ENCODE measurements at regions not wholly inside any gene's neighbourhood (a gene's known extent, or its start where the extent isn't known, plus 50 kb on each side); places are given as distances from the start of the nearest gene placed in this dataset.
"Not testable (repeated sequence)": the region's sequence is repeated elsewhere in the genome, so short reads cannot be mapped to it uniquely, and the experiment has no call there.

DNA sequence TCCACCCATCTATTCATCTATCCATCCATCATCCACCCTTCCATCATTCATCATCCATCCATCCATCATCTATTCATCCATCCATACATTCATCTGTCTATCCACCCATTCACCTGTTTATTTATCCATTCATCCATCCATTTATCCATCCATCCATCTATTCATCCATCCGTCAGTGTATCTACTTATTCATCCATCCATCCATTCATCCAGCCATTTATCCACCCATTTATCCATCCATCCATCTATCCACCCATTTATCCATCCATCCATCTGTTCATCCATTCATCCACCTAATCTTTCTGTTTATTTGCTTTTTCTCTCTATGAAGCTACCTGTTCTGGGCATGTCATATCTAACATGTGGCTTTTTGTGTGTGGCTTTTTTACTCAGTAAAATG, 115.4 kb downstream of the CRYAA start:
- Histone ChIP-seq H3K9ac (ENCODE audit: low read length in 2 of 2) (no peak overlapping the region), H3K27me3 (ENCODE audit: control insufficient read depth in 1 of 2, insufficient read depth in 2 of 2, low read length in 2 of 2) (peaks cover 0 to 3% of the 10 kb centered on the region in 2 donors), H3K4me3 (ENCODE audit: low read length in 2 of 2) (no peak overlapping the region), H3K9me3 (ENCODE audit: control insufficient read depth in 2 of 2, low read length in 2 of 2) (peaks cover 0 to 3% of the 10 kb centered on the region in 2 donors), H3K27ac (ENCODE audit: low read length) (no peak overlapping the region), H3K4me1 (ENCODE audit: control insufficient read depth, insufficient read depth, low read length) (no peaks in the 10 kb centered on the region), H3K36me3 (ENCODE audit: control insufficient read depth in 2 of 2, insufficient read depth in 2 of 2, low read length in 2 of 2) (no peaks in the 10 kb centered on the region)

DNA sequence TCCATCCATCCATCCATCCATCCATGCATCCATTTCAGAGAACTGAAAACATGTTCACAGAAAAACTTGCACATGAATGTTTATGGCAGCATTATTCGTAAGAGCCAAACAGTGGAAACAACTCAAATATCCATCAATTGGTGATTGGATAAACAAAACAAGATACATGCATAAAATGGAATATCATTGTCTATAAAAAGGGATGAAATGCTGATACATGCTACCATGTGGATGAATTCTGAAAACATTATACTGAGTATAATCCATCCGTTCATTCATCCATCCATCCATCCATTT, 115.1 kb downstream of the CRYAA start:
- H3K9ac ChIP-seq (ENCODE audit: low read length in 2 of 2); H3K27me3 ChIP-seq (ENCODE audit: control insufficient read depth in 1 of 2, insufficient read depth in 2 of 2, low read length in 2 of 2); H3K27ac ChIP-seq (ENCODE audit: low read length); H3K36me3 ChIP-seq (ENCODE audit: control insufficient read depth in 2 of 2, insufficient read depth in 2 of 2, low read length in 2 of 2); H3K4me1 ChIP-seq (ENCODE audit: control insufficient read depth, insufficient read depth, low read length); H3K4me3 ChIP-seq (ENCODE audit: low read length in 2 of 2); H3K9me3 ChIP-seq (ENCODE audit: control insufficient read depth in 2 of 2, low read length in 2 of 2): not testable (repeated sequence)

DNA sequence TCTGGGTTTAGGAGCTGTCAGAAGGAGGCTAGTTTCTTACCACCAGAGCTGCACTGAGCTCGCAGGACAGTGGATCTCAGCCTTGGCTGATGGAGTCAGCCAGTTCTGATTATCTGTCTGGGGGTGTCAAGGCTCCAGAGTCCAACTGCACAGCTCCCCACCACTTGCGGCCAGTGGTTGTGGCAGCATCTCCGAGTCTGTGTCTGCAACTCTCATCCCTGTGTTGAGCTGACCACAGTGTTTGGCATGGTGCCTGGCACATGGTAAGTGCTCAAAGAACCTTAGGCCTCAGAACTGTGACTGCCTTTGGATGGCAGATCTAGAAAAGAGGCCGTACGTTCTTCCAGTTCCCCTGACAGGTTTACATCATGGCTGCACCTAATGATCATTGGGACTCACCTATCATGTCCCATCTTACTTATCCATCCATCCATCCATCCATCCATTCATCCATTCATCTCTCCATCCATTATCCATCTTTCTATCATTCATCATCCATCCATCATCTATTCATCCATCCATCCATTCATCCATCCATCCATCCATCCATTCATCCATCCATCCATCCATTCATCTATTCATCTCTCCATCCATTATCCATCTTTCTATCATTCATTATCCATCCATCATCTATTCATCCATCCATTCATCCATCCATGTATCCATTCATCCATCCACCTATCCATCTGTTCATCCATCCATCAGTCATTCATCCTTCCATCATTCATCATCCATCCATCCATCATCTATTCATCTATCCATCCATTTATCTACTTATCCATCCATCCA, 114.5 kb downstream of the CRYAA start:
- no peaks in the 10 kb centered on the region for H3K36me3 ChIP-seq (ENCODE audit: control insufficient read depth in 2 of 2, insufficient read depth in 2 of 2, low read length in 2 of 2)
- no peak overlapping the region for H3K9ac ChIP-seq (ENCODE audit: low read length in 2 of 2)
- no peaks in the 10 kb centered on the region for H3K9me3 ChIP-seq (ENCODE audit: control insufficient read depth in 2 of 2, low read length in 2 of 2)
- H3K27ac ChIP-seq (ENCODE audit: low read length): no peak overlapping the region
- H3K4me3 ChIP-seq (ENCODE audit: low read length in 2 of 2): no peak overlapping the region
- H3K27me3 ChIP-seq (ENCODE audit: control insufficient read depth in 1 of 2, insufficient read depth in 2 of 2, low read length in 2 of 2): peaks cover 5 to 9% of the 10 kb centered on the region in 2 donors
- peaks cover 3% of the 10 kb centered on the region for H3K4me1 ChIP-seq (ENCODE audit: control insufficient read depth, insufficient read depth, low read length)

DNA sequence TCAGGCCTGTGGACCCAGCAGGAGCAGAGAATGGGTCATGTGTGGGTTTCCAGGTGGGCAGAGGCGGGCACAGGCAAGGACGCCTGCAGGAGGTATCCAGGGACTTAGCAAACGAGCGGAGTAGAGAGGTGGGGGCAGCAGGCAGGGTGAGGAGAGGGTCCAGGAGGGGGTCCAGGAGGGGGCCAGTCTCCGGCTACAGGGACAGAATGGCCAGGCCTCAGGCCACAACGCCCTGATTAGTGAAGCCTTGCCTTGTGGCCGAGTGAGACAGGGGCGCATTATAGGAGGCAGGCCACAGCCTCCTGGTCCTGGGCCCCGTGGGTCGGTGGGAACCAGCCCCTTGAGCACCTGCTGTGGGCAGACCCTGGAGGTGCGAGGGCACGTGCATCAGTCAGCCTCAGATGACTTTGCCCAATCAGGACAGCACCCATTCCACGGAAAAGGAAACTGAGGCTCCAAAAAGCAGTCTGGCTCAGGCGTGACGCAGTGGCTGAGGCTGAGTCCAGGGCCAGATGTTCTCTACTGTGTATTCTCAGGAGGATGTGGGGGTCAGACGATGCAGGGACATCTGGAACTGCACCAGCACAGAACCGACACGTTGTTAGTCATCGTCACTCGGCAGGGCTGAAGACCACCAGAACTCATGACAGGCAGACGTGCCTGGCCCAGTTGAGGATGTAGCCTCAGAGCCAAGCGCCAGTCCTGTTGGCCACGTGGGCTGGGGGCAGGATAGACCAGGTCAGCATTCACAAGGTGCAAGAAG, 113.7 kb downstream of the CRYAA start:
- Histone ChIP-seq H3K4me3 (ENCODE audit: low read length in 2 of 2) (no peak overlapping the region), H3K4me1 (ENCODE audit: control insufficient read depth, insufficient read depth, low read length) (peaks cover 10% of the 10 kb centered on the region), H3K27ac (ENCODE audit: low read length) (no peak overlapping the region), H3K9ac (ENCODE audit: low read length in 2 of 2) (no peak overlapping the region), H3K36me3 (ENCODE audit: control insufficient read depth in 2 of 2, insufficient read depth in 2 of 2, low read length in 2 of 2) (no peaks in the 10 kb centered on the region), H3K27me3 (ENCODE audit: control insufficient read depth in 1 of 2, insufficient read depth in 2 of 2, low read length in 2 of 2) (peaks cover 5 to 10% of the 10 kb centered on the region in 2 donors), H3K9me3 (ENCODE audit: control insufficient read depth in 2 of 2, low read length in 2 of 2) (no peaks in the 10 kb centered on the region)

DNA sequence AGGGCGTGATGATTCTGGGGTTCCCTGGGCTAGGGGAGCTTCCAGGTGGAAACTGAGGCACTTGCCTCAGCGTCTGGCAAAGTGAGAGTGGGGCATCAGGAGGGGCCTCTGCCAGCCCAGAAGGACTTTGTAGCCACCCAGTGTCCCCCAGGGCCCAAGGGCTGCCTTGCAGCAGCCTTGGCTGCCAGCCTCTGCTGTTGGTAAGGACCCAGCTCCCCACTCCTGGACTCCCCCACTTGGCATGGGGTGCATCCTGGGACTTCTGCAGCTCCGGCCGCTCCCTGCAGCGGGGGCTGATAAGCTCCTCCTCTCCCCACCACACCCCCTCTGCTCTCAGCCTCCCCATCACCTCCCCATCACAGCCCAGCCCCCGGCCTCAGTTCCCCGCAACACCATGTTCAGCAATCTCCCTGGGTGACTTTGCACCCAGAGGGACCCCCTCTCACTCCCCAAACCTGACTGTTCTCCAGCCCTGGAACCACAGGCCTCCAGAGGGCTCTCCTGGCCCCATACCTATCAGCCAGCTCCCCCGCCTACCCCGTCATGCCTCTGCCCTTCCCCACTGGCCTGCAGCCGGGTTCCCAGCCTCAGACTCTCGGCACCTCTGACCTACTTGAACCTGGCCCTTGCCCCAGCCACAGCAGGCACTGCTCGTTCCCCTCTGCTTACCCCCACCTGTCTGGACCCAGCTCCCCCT, 113.0 kb downstream of the CRYAA start:
- Histone ChIP-seq H3K27me3 (ENCODE audit: control insufficient read depth in 1 of 2, insufficient read depth in 2 of 2, low read length in 2 of 2) (peaks cover 5 to 10% of the 10 kb centered on the region in 2 donors), H3K4me1 (ENCODE audit: control insufficient read depth, insufficient read depth, low read length) (peaks cover 13% of the 10 kb centered on the region)

DNA sequence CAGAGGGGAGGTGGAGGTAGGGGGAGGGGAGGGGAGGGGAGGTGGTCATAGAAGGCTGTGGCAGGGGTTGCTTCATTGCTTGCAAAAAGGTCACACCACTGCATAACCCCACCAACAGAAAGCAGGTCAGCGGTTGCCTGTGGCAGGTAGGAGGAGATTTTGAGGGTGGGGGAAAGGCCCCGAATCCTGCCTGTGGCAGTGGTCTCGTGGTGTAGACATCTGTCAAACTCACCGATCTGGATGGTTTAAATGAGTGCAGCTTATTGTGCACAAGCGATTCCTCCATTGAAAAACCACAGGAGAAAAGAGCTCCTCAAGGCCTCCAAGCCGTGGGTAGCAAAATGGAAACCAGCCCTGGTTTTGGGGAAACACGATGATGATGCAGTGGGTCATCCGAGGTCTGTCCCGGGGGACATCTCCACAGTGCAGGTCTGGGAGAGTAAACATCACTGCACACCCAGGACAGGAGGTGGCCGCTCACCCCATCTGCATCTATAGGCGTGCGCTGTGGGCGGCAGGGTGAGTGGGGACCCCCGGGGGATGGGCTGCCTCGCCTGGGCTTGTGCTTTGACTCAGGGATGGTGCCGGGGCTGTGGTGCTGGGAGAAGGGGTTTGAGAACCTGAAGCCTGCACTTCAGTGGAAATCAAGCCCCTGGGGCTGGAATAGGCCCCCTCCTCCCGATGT, 112.3 kb downstream of the CRYAA start:
- Histone ChIP-seq H3K9ac (ENCODE audit: low read length in 2 of 2) (no peak overlapping the region), H3K27ac (ENCODE audit: low read length) (no peak overlapping the region), H3K36me3 (ENCODE audit: control insufficient read depth in 2 of 2, insufficient read depth in 2 of 2, low read length in 2 of 2) (no peaks in the 10 kb centered on the region), H3K27me3 (ENCODE audit: control insufficient read depth in 1 of 2, insufficient read depth in 2 of 2, low read length in 2 of 2) (peaks cover 6 to 10% of the 10 kb centered on the region in 2 donors), H3K4me1 (ENCODE audit: control insufficient read depth, insufficient read depth, low read length) (peaks cover 13% of the 10 kb centered on the region), H3K4me3 (ENCODE audit: low read length in 2 of 2) (no peak overlapping the region), H3K9me3 (ENCODE audit: control insufficient read depth in 2 of 2, low read length in 2 of 2) (no peaks in the 10 kb centered on the region)

More for the DNA sequence above, 113.0 kb downstream of the CRYAA start:
- no peak overlapping the region for H3K4me3 ChIP-seq (ENCODE audit: low read length in 2 of 2)
- H3K9me3 ChIP-seq (ENCODE audit: control insufficient read depth in 2 of 2, low read length in 2 of 2): no peaks in the 10 kb centered on the region
- no peak overlapping the region for H3K9ac ChIP-seq (ENCODE audit: low read length in 2 of 2)
- no peak overlapping the region for H3K27ac ChIP-seq (ENCODE audit: low read length)
- no peaks in the 10 kb centered on the region for H3K36me3 ChIP-seq (ENCODE audit: control insufficient read depth in 2 of 2, insufficient read depth in 2 of 2, low read length in 2 of 2)

DNA sequence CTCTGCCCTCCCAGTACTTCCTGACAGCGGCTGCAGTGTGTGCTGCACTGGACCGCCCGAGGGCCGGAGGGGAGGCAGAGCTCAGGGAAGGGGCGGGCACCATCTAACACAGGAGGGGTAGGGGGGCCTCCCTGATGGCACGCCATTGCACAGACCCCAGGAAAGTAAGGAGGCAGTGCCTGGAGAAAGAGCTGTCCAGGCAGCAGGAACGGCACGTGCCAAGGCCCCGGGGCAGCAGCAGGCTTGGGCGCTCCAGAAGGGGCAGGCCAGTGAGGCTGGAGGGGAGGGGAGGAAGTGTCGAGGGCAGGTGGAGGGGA, 110.7 kb downstream of the CRYAA start:
- Histone ChIP-seq H3K4me1 (ENCODE audit: control insufficient read depth, insufficient read depth, low read length) (peaks cover 13% of the 10 kb centered on the region), H3K9ac (ENCODE audit: low read length in 2 of 2) (no peak overlapping the region), H3K27ac (ENCODE audit: low read length) (no peak overlapping the region), H3K4me3 (ENCODE audit: low read length in 2 of 2) (no peak overlapping the region), H3K9me3 (ENCODE audit: control insufficient read depth in 2 of 2, low read length in 2 of 2) (no peaks in the 10 kb centered on the region), H3K27me3 (ENCODE audit: control insufficient read depth in 1 of 2, insufficient read depth in 2 of 2, low read length in 2 of 2) (peaks cover 14 to 15% of the 10 kb centered on the region in 2 donors), H3K36me3 (ENCODE audit: control insufficient read depth in 2 of 2, insufficient read depth in 2 of 2, low read length in 2 of 2) (no peaks in the 10 kb centered on the region)

DNA sequence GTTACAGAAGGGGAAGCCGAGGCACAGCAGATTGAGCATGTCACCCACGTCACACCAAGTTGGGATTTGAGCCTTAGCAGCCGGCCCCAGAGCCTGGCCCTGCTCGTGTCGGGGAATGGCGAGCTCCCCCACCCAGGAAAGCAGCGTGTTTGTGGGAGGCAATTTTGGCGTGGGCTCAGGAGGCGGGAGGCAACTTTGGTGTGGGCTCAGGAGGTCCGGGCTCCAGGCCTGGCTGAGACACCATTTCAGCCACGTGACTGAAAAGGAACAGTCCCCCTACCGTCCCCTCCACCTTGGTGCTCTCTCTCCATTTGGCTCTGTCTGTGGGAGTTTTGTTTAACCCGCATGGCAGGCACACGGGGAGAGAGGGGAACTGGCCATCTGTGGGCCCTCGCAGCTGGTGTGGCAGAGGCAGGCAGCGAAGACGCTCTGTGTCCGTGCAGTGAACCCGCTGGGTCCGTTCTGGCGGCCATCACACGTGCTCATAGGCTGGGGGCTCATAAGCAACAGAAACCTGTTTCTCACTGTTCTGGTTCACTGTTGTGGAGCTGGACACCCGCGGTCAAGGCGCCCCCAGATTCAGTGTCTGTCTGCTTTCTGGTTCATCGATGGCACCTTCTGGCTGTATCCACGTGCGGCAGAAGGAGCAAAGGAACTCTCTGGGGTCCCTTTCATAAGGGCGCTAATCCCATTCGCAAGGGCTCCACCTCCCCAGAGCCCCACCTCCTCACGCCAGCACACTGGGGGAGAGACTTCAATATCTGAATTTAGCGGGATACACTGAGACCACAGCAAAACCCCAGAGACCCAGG, 110.2 kb downstream of the CRYAA start:
- Histone ChIP-seq H3K4me1 (ENCODE audit: control insufficient read depth, insufficient read depth, low read length) (peaks cover 13% of the 10 kb centered on the region), H3K9me3 (ENCODE audit: control insufficient read depth in 2 of 2, low read length in 2 of 2) (no peaks in the 10 kb centered on the region), H3K4me3 (ENCODE audit: low read length in 2 of 2) (no peak overlapping the region), H3K27me3 (ENCODE audit: control insufficient read depth in 1 of 2, insufficient read depth in 2 of 2, low read length in 2 of 2) (peaks cover 14 to 18% of the 10 kb centered on the region in 2 donors), H3K27ac (ENCODE audit: low read length) (no peak overlapping the region), H3K9ac (ENCODE audit: low read length in 2 of 2) (no peak overlapping the region), H3K36me3 (ENCODE audit: control insufficient read depth in 2 of 2, insufficient read depth in 2 of 2, low read length in 2 of 2) (no peaks in the 10 kb centered on the region)

DNA sequence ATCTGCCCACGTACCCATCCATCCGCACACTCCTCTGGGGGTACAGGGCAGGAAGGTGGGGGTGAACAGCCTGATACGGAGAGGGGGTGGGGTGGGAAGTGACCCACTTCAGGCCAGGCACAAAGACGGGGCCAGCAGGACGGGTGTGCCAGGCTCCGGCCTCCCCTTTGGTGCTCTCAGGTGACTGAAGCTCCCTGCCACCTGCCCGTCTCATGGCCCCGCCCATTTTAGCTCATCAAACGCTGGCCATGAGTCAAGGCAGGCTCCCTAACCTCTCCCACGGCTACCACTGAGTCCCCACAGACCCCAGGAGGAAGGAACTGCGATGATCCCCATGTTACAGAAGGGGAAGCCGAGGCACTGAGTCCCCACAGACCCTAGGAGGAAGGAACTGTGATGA, 109.6 kb downstream of the CRYAA start:
- H3K4me1 ChIP-seq (ENCODE audit: control insufficient read depth, insufficient read depth, low read length): peaks cover 13% of the 10 kb centered on the region
- peaks cover 14 to 19% of the 10 kb centered on the region in 2 donors for H3K27me3 ChIP-seq (ENCODE audit: control insufficient read depth in 1 of 2, insufficient read depth in 2 of 2, low read length in 2 of 2)
- H3K9ac ChIP-seq (ENCODE audit: low read length in 2 of 2): no peak overlapping the region
- H3K9me3 ChIP-seq (ENCODE audit: control insufficient read depth in 2 of 2, low read length in 2 of 2): no peaks in the 10 kb centered on the region
- H3K27ac ChIP-seq (ENCODE audit: low read length): no peak overlapping the region
- H3K4me3 ChIP-seq (ENCODE audit: low read length in 2 of 2): peak overlapping the region in 1 of 2 donors; percentile 15
- H3K36me3 ChIP-seq (ENCODE audit: control insufficient read depth in 2 of 2, insufficient read depth in 2 of 2, low read length in 2 of 2): no peaks in the 10 kb centered on the region

Data from stomach smooth muscle (tissue), 2 donors.